ENCODE measurements at regions not wholly inside any gene's neighbourhood (a gene's known extent, or its start where the extent isn't known, plus 50 kb on each side); places are given as distances from the start of the nearest gene placed in this dataset.

DNA sequence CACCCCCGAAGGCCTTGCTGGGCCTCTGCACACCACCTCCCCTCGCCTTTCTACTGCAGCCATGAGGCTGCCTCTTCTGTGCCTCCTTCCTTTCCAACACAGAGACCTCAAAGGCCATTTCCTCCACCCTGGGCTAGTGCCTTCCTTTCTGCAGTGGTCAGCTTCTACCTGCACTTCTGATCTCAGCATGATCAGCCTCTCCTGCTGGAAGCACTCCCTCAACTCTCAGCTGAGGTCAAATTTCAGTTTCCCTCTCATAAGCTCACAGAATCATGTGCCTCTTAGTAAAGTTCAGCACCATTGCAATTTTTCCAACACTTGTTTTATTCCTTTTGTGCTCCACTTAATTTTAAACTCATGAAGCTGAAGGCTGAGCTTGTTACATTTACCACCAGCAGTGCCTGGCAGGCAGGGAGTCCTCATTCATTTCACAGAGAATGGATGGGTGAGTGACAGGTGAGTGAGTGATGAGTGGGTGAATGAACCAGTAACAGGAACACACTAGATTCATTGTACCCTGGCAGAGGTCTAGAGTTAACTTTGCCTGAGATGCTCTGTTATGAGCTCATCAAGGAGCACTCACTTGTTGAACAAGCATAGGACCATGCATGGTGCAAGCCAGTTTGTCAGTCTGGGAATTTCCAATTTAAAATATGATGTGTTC, 124.0 kb upstream of the PRSS58 start:
- no peaks in the 10 kb centered on the region for H3K9me3 Mint-ChIP-seq

DNA sequence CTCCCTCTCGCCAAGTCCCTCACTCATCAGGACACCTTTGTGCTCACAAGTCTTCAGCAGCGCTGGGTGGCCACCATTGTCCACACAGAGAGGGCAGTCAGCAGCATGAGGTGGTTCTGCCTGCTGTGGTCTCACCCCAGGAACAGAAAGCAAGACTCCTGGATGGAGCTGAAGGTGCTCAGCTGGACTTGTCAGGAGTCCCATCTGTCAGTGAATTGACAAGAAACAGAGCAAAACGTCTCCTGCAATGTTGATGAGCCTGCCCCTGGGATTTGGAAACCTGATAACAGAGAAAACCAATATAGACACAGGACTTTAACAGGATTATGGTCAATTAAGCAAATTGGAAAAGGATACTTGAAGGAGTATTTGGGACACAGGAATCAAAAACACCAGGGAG, 122.2 kb upstream of the PRSS58 start:
- Mint-ChIP-seq H3K4me1 (peaks cover 7% of the 10 kb centered on the region), H3K27me3 (ENCODE audit: low read depth) (no peaks in the 10 kb centered on the region), H3K27ac (no peak overlapping the region), H3K9me3 (no peaks in the 10 kb centered on the region), H3K4me3 (no peak overlapping the region), H3K36me3 (no peaks in the 10 kb centered on the region)
- TF ChIP-seq, protein P1, sequence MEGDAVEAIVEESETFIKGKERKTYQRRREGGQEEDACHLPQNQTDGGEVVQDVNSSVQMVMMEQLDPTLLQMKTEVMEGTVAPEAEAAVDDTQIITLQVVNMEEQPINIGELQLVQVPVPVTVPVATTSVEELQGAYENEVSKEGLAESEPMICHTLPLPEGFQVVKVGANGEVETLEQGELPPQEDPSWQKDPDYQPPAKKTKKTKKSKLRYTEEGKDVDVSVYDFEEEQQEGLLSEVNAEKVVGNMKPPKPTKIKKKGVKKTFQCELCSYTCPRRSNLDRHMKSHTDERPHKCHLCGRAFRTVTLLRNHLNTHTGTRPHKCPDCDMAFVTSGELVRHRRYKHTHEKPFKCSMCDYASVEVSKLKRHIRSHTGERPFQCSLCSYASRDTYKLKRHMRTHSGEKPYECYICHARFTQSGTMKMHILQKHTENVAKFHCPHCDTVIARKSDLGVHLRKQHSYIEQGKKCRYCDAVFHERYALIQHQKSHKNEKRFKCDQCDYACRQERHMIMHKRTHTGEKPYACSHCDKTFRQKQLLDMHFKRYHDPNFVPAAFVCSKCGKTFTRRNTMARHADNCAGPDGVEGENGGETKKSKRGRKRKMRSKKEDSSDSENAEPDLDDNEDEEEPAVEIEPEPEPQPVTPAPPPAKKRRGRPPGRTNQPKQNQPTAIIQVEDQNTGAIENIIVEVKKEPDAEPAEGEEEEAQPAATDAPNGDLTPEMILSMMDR (IDR thresholded peaks at IDR 0.05; ENCODE audit: unreplicated experiment) = no peak
- no peak for DNase-seq (ENCODE audit: low spot score in 2 of 2, unreplicated experiment in 2 of 2)

More for the DNA sequence above, 124.0 kb upstream of the PRSS58 start:
- Mint-ChIP-seq H3K27ac (no peak overlapping the region), H3K4me3 (no peak overlapping the region), H3K27me3 (ENCODE audit: low read depth) (no peaks in the 10 kb centered on the region), H3K4me1 (peaks cover 5% of the 10 kb centered on the region), H3K36me3 (no peaks in the 10 kb centered on the region)
- DNase-seq (ENCODE audit: low spot score in 2 of 2, unreplicated experiment in 2 of 2) = no peak
- TF ChIP-seq, protein P1 (IDR thresholded peaks at IDR 0.05; ENCODE audit: unreplicated experiment) = no peak

DNA sequence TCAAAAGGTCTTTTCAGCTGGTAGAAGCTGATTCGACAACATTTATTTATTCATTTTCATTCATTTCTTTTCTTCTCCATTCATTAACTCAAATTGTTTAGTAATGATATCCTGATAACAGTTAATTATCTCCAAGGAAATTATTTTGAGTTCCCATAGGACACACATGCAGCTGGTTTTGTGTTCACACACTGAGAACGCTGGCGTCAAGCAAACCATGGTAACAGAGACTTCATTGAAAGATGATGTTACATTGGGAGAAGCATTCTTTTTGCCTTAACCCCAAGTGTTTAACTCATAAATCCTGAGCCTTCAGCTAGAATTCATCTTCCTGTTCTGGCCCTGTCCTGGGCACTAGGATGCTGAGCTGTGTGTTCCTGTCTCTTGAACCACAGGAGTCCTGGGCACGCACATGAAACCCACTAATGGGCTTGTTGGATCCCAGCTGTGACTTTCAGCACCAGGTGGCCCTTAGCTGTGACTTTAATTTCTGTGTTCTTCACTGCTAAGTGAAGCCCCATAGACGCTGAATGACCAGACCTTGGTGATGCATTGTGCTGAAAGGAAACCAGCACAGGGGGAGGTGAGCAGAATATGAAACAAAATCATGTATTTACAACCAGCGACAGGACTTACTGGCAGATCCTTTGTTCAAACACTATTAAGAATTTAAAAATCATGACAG, 121.5 kb upstream of the PRSS58 start:
- H3K9me3 Mint-ChIP-seq = no peaks in the 10 kb centered on the region
- H3K4me3 Mint-ChIP-seq = no peak overlapping the region
- TF ChIP-seq, protein P1 (IDR thresholded peaks at IDR 0.05; ENCODE audit: unreplicated experiment) = no peak
- H3K4me1 Mint-ChIP-seq = peaks cover 7% of the 10 kb centered on the region
- H3K27ac Mint-ChIP-seq = no peak overlapping the region
- H3K36me3 Mint-ChIP-seq = no peaks in the 10 kb centered on the region
- no peak for DNase-seq (ENCODE audit: low spot score in 2 of 2, unreplicated experiment in 2 of 2)
- H3K27me3 Mint-ChIP-seq (ENCODE audit: low read depth) = no peaks in the 10 kb centered on the region

DNA sequence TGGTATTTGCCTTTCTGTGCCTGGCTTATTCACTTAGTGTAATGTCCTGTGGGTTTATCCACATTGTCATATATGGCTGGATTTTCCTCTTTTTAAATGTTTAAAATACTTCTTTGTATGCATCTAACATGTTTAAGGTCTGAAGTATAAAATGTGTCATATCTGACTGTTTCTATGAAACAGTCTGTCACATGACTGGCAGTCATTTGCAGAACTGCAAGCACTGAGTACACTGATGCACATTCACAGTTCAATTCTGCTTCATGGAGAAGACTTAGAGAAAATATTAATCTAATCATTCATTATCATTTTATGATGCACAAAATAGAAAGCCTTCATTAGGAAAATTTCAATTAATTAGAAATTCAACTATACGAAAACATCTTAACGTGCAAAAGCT, 119.7 kb upstream of the PRSS58 start:
- Mint-ChIP-seq H3K27ac (no peak overlapping the region), H3K4me1 (peaks cover 7% of the 10 kb centered on the region), H3K27me3 (ENCODE audit: low read depth) (no peaks in the 10 kb centered on the region), H3K4me3 (no peak overlapping the region), H3K9me3 (no peaks in the 10 kb centered on the region), H3K36me3 (no peaks in the 10 kb centered on the region)
- no peak for DNase-seq (ENCODE audit: low spot score in 2 of 2, unreplicated experiment in 2 of 2)
- TF ChIP-seq, protein P1 (IDR thresholded peaks at IDR 0.05; ENCODE audit: unreplicated experiment) = no peak

DNA sequence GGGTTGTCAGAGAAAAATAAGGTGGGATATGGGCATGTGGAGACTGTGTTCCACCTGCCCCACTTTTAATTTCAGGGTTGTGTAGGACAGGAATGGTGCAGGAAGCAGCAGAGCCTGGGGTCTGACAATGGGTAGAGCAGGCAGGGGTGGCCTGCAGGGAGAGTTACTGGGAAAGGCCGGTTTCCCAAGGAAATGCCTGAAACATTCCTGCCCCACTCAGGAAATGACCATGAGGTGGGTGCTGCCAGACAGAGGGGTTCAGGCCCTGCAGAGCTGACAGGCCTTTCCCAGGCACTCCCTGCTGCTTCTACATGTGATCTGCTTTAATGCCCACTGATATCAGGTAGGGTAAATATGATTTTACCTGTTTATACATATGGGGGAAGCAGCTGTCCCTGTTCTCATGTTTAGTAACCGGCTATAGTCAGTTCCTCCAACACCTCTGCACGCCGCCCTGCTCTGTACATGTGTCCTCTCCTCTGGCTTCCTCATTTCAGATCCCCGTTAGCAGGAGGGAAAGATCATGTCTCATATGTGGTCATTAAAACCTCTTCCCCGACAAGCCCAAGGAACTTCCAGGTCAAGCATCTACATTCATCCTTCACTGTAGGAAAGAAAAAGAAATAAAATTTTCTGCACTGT, 118.6 kb upstream of the PRSS58 start:
- no peaks in the 10 kb centered on the region for H3K27me3 Mint-ChIP-seq (ENCODE audit: low read depth)
- H3K27ac Mint-ChIP-seq = no peak overlapping the region
- DNase-seq (ENCODE audit: low spot score in 2 of 2, unreplicated experiment in 2 of 2) = no peak
- no peak overlapping the region for H3K4me3 Mint-ChIP-seq
- no peaks in the 10 kb centered on the region for H3K9me3 Mint-ChIP-seq
- TF ChIP-seq, protein P1 (IDR thresholded peaks at IDR 0.05; ENCODE audit: unreplicated experiment) = no peak
- H3K4me1 Mint-ChIP-seq = peaks cover 7% of the 10 kb centered on the region
- no peaks in the 10 kb centered on the region for H3K36me3 Mint-ChIP-seq

Measured in mesothelial cell of epicardium (in vitro differentiated cells).